Ovary (tissue), 3 donors: ENCODE measurements at regions not wholly inside any gene's neighbourhood (a gene's known extent, or its start where the extent isn't known, plus 50 kb on each side); places are given as distances from the start of the nearest gene placed in this dataset.

ENCODE experiments used
- CTCF ChIP-seq, 3 donors: fragments of 450-650 bp in 2 of 3; fragments of 200-600 bp in 1 of 3; IDR thresholded peaks; one replicate each; pipeline versions ENCODE4 v1.5.1 to v1.8.0; 2016 to 2022; ENCODE audit warnings: antibody characterized with exemption in 3 of 3, mild to moderate bottlenecking in 1 of 3
- POLR2A ChIP-seq: fragments of 450-650 bp; IDR thresholded peaks from one replicate; pipeline ENCODE4 v1.6.1; 2017; ENCODE audit warnings: antibody characterized with exemption, mild to moderate bottlenecking, moderate library complexity
- donor health status: DM: no; HTN: no; CAD: no.

GRCh38 chr1:239243006-239243405 is 143.4 kb upstream of the CHRM3 start:
- TF ChIP-seq CTCF (IDR thresholded peaks at IDR 0.05) (no peak), POLR2A (no peak)
